HCT116 (cell line): ENCODE measurements at regions not wholly inside any gene's neighbourhood (a gene's known extent, or its start where the extent isn't known, plus 50 kb on each side); places are given as distances from the start of the nearest gene placed in this dataset.

Source experiments
- ATAC-seq: fragments of 200-7000 bp; cut with Tn5 transposase; 2 replicates; pipeline ENCODE4 v1.9.1; 2020; ENCODE audit warnings: mild to moderate bottlenecking, moderate library complexity
- BruUV-seq: library from RNA; stranded (reverse); fragments of 400-500 nt; replicated peaks from 2 replicates; lab custom pipeline; 2021; lab: Mats Ljungman, UMichigan
- CTCF ChIA-PET: fragments of 300-600 bp; sonication (Branson Sonifier 250); formaldehyde crosslinking; loops from one replicate; lab custom pipeline; 2021; ENCODE audit warnings: antibody characterized with exemption; lab: Charles Lee
- POLR2A ChIA-PET: fragments of 300-600, 350-600 bp; sonication (Branson Sonifier 250); formaldehyde crosslinking; loops from one replicate; lab custom pipeline; 2021; ENCODE audit warnings: antibody characterized with exemption; lab: Charles Lee
- RAD21 ChIA-PET, 2 experiments: fragments of 300-600 bp; sonication (Branson Sonifier 250); formaldehyde crosslinking; loops; one replicate each; lab custom pipeline; 2023; ENCODE audit warnings: low total read pairs in 2 of 2; ENCODE audit not compliant: uncharacterized antibody in 2 of 2, unreplicated experiment in 2 of 2, low non-redundant PET in 1 of 2; lab: Charles Lee
- DNase-seq: peaks from one replicate; pipeline ENCODE4 v3.0.0-alpha.2; 2010; ENCODE audit warnings: low read depth, low spot score
- H2AFZ ChIP-seq: fragments of 200-600 bp; shearing (Covaris generic), sonication (generic); 2 replicates; pipeline ENCODE4 v1.6.1; 2017; ENCODE audit warnings: low read depth, mixed run types, mixed read lengths, antibody characterized with exemption, low read length; ENCODE audit not compliant: poor library complexity, severe bottlenecking
- H3K27ac ChIP-seq: 2 replicates; pipeline ENCODE4 v1.5.1; 2012; ENCODE audit warnings: low read depth, low read length
- H3K27me3 ChIP-seq: fragments of 200-600 bp; sonication (generic); 2 replicates; pipeline ENCODE4 v1.6.1; 2016; ENCODE audit warnings: mixed run types, low read length, mixed read lengths; ENCODE audit not compliant: insufficient read depth
- H3K36me3 ChIP-seq, 2 experiments: fragments of 200-500 bp in 1 of 2; fragments of 200-600 bp in 1 of 2; sonication (Bioruptor generic) in 1 of 2; sonication (generic) in 1 of 2; 2 replicates each; pipeline versions ENCODE4 v1.5.1 to v1.6.1; 2014 to 2016; ENCODE audit warnings: low read length in 2 of 2, inconsistent platforms in 1 of 2, mixed read lengths in 1 of 2, mixed run types in 1 of 2; ENCODE audit not compliant: insufficient read depth in 2 of 2, control insufficient read depth in 1 of 2
- H3K4me1 ChIP-seq, 2 experiments: fragments of 200-600 bp in 1 of 2; sonication (generic) in 1 of 2; 2 replicates each; pipeline versions ENCODE4 v1.5.1 to v1.6.1; 2012 to 2017; ENCODE audit warnings: low read length in 2 of 2, inconsistent platforms in 1 of 2, mild to moderate bottlenecking in 1 of 2, mixed read lengths in 1 of 2, mixed run types in 1 of 2, moderate library complexity in 1 of 2; ENCODE audit not compliant: insufficient read depth in 2 of 2, control insufficient read depth in 1 of 2
- H3K4me2 ChIP-seq: fragments of 200-600 bp; sonication (generic); 2 replicates; pipeline ENCODE4 v1.6.1; 2017; ENCODE audit warnings: mixed run types, low read length, mixed read lengths
- H3K4me3 ChIP-seq, 2 experiments: fragments of 200-600 bp in 1 of 2; sonication (generic) in 1 of 2; replicated peaks in 1 of 2; 2 replicates each; pipeline ENCODE4 v1.5.1; 2011 to 2016; ENCODE audit warnings: low read length in 2 of 2, control low read depth in 1 of 2, low read depth in 1 of 2, mild to moderate bottlenecking in 1 of 2, mixed read lengths in 1 of 2, mixed run types in 1 of 2
- H3K79me2 ChIP-seq: fragments of 200-600 bp; sonication (generic); 2 replicates; pipeline ENCODE4 v1.6.1; 2017; ENCODE audit warnings: mild to moderate bottlenecking, mixed run types, low read length, moderate library complexity, mixed read lengths; ENCODE audit not compliant: insufficient read depth
- H3K9ac ChIP-seq: fragments of 200-600 bp; sonication (generic); 2 replicates; pipeline ENCODE4 v1.6.1; 2016; ENCODE audit warnings: low read length, mixed read lengths
- H3K9me2 ChIP-seq: fragments of 200-600 bp; sonication (generic), shearing (Covaris generic); 2 replicates; pipeline ENCODE4 v1.6.1; 2017; ENCODE audit warnings: mixed run types, mild to moderate bottlenecking, moderate library complexity; ENCODE audit not compliant: insufficient read depth
- H3K9me3 ChIP-seq, 2 experiments: fragments of 200-500 bp in 1 of 2; fragments of 200-600 bp in 1 of 2; sonication (Bioruptor generic) in 1 of 2; sonication (generic) in 1 of 2; 2 replicates each; pipeline ENCODE4 v1.6.1; 2014 to 2017; ENCODE audit warnings: low read length in 2 of 2, mixed read lengths in 2 of 2, inconsistent platforms in 1 of 2, low read depth in 1 of 2, mild to moderate bottlenecking in 1 of 2, mixed run types in 1 of 2, moderate library complexity in 1 of 2; ENCODE audit not compliant: control insufficient read depth in 1 of 2, insufficient read depth in 1 of 2
- H4K20me1 ChIP-seq: fragments of 200-600 bp; sonication (generic), shearing (Covaris generic); 2 replicates; pipeline ENCODE4 v1.6.1; 2017; ENCODE audit warnings: mixed run types, mild to moderate bottlenecking, moderate library complexity; ENCODE audit not compliant: insufficient read depth
- CBX3 ChIP-seq: IDR thresholded peaks from 2 replicates; pipeline ENCODE4 v1.6.1; 2012; ENCODE audit warnings: low read depth
- EGR1 ChIP-seq: IDR thresholded peaks from 2 replicates; pipeline ENCODE4 v1.6.1; 2012; ENCODE audit warnings: low read depth
- EZH2 ChIP-seq: fragments of 200-600 bp; sonication (generic); IDR thresholded peaks from 2 replicates; pipeline ENCODE4 v1.6.1; 2017; ENCODE audit warnings: antibody characterized with exemption, mixed run types
- EZH2phosphoT487 ChIP-seq: fragments of 200-600 bp; IDR thresholded peaks from 2 replicates; pipeline ENCODE4 v1.6.1; 2018; ENCODE audit warnings: antibody characterized with exemption, borderline replicate concordance
- FOSL1 ChIP-seq: IDR thresholded peaks from 2 replicates; pipeline ENCODE4 v1.6.1; 2012; ENCODE audit warnings: low read depth
- JUND ChIP-seq: IDR thresholded peaks from 2 replicates; pipeline ENCODE4 v1.6.1; 2012
- POLR2AphosphoS5 ChIP-seq: IDR thresholded peaks from 2 replicates; pipeline ENCODE4 v1.6.1; 2011; ENCODE audit warnings: mild to moderate bottlenecking, low read depth, low read length, moderate library complexity
- RAD21 ChIP-seq: IDR thresholded peaks from 2 replicates; pipeline ENCODE4 v1.6.1; 2012; ENCODE audit warnings: low read depth, mild to moderate bottlenecking
- SIN3A ChIP-seq: IDR thresholded peaks from 2 replicates; pipeline ENCODE4 v1.6.1; 2012; ENCODE audit warnings: low read depth
- SP1 ChIP-seq: IDR thresholded peaks from 2 replicates; pipeline ENCODE4 v1.6.1; 2012; ENCODE audit warnings: low read depth
- YY1 ChIP-seq: IDR thresholded peaks from 2 replicates; pipeline ENCODE4 v1.6.1; 2011; ENCODE audit warnings: low read length, low read depth, moderate library complexity, mild to moderate bottlenecking; ENCODE audit not compliant: insufficient replicate concordance; ENCODE audit errors: extremely low read depth
- ZFX ChIP-seq: fragments of 450-650 bp; IDR thresholded peaks from 2 replicates; pipeline ENCODE4 v1.6.1; 2017
- intact Hi-C: fragments of 100-400 bp; cut with micrococcal nuclease; formaldehyde crosslinking; loops from 2 replicates; pipeline ENCODE4 v1.10.0; 2022
- TF ChIP-seq, protein P1 (sequence below): IDR thresholded peaks from 2 replicates; pipeline ENCODE4 v1.6.1; 2012
- TF ChIP-seq, protein P2 (sequence below), 3 experiments: fragments of 200-600 bp in 1 of 3; sonication (generic) in 1 of 3; IDR thresholded peaks in 2 of 3; conservative IDR thresholded peaks in 1 of 3; 2 replicates each; pipeline ENCODE4 v1.5.1; 2012 to 2017; ENCODE audit warnings: low read depth in 2 of 3, low read length in 2 of 3, antibody characterized with exemption in 1 of 3, borderline replicate concordance in 1 of 3, control low read depth in 1 of 3, mild to moderate bottlenecking in 1 of 3, mixed read lengths in 1 of 3, mixed run types in 1 of 3, moderate library complexity in 1 of 3; ENCODE audit not compliant: insufficient read depth in 1 of 3

DNA sequence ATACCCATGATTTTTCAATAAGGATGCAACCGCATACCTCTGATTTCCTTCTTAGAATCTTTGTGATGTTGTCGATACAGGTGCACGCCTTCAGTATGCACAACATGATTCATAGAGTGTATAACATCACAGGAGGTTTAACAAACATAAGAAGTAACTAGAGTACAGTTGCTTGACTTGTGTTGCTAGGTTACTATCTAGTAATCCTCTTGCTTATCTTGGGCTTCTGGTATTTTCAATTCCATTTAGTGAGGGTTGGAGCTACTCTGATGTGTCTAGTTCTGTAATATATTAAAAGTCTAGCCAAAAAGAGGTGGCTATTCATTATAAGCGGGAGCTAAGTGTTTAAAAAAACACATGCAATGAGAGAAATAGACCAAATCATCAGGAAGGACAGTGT is 85.5 kb upstream of the TENT5A start:
- Histone ChIP-seq H3K79me2 (no peaks in the 10 kb centered on the region), H3K9ac (no peak overlapping the region), H3K9me3 (no peaks in the 10 kb centered on the region), H3K27ac (no peak overlapping the region), H3K27me3 (no peaks in the 10 kb centered on the region), H4K20me1 (no peaks in the 10 kb centered on the region), H3K4me3 (no peak overlapping the region), H3K36me3 (no peaks in the 10 kb centered on the region), H2AFZ (no peak overlapping the region), H3K9me2 (no peaks in the 10 kb centered on the region), H3K4me1 (peaks cover 0 to 5% of the 10 kb centered on the region in 2 experiments; a peak in 1 of 4 replicates), H3K4me2 (no peak overlapping the region)
- TF ChIP-seq ZFX (no peak), SP1 (no peak), CBX3 (no peak), POLR2AphosphoS5 (no peak), YY1 (no peak), EZH2 (no peak), EZH2phosphoT487 (no peak), EGR1 (no peak), SIN3A (no peak), FOSL1 (no peak), JUND (no peak), RAD21 (no peak)
- TF ChIP-seq, protein P1, sequence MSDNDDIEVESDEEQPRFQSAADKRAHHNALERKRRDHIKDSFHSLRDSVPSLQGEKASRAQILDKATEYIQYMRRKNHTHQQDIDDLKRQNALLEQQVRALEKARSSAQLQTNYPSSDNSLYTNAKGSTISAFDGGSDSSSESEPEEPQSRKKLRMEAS: no peak
- TF ChIP-seq, protein P2, sequence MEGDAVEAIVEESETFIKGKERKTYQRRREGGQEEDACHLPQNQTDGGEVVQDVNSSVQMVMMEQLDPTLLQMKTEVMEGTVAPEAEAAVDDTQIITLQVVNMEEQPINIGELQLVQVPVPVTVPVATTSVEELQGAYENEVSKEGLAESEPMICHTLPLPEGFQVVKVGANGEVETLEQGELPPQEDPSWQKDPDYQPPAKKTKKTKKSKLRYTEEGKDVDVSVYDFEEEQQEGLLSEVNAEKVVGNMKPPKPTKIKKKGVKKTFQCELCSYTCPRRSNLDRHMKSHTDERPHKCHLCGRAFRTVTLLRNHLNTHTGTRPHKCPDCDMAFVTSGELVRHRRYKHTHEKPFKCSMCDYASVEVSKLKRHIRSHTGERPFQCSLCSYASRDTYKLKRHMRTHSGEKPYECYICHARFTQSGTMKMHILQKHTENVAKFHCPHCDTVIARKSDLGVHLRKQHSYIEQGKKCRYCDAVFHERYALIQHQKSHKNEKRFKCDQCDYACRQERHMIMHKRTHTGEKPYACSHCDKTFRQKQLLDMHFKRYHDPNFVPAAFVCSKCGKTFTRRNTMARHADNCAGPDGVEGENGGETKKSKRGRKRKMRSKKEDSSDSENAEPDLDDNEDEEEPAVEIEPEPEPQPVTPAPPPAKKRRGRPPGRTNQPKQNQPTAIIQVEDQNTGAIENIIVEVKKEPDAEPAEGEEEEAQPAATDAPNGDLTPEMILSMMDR (IDR thresholded peaks at IDR 0.05 in 2 of 3, conservative IDR thresholded peaks at IDR 0.05 in 1 of 3; ENCODE audit: borderline replicate concordance in 1 of 3, insufficient read depth in 1 of 3, low read depth in 2 of 3, low read length in 2 of 3): no peak
- RAD21 ChIA-PET: no interaction called here
- DNase-seq (no peak), ATAC-seq (no peak)
- intact Hi-C loops: no loop called here
- POLR2A ChIA-PET: no interaction called here
- CTCF ChIA-PET: no interaction called here
- no TSS peak for BruUV-seq
